ENCODE measurements at regions not wholly inside any gene's neighbourhood (a gene's known extent, or its start where the extent isn't known, plus 50 kb on each side); places are given as distances from the start of the nearest gene placed in this dataset.

DNA sequence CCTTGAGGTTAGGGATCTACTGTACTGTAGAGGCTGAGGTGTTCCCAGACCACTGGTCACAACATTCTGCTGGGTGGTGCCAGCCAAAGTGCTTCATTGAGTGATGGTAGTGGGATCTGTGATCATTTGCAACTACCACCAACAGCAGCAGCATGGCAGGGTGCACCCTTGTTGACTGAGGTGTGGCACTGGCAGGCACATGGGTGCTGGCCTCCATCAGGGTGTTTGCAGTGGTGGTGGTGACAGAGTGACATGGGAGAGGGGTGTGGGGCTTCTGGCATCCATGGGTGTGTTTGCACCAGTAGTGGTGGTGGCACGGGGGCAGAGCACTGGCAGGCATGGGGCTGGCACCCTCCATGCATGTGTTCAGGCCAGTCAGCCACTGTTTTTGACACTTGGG is 183.7 kb upstream of the LYPLAL1 start:
- H3K36me3 ChIP-seq (ENCODE audit: control insufficient read depth in 2 of 4, insufficient read depth in 4 of 4, low read length in 3 of 4), result no peaks in the 10 kb centered on the region
- H2AFZ ChIP-seq (ENCODE audit: low read length), result peak overlapping the region; percentile 44; the same call in 1 of the 2 replicates
- H2BK15ac ChIP-seq (ENCODE audit: low read length), result no peak overlapping the region
- WGBS, 2 experiments (ENCODE audit: extremely low coverage in 1 of 2, insufficient coverage in 1 of 2, insufficient read length in 1 of 2, insufficient replicate concordance in 2 of 2, low coverage in 1 of 2, low lambda C conversion rate in 2 of 2, missing lambda C conversion rate in 1 of 2), result 80% methylated on average over 1 of the region's 1 CpG; no CpG with 5 or more reads in 1 of the 2 experiments
- no peaks in the 10 kb centered on the region for H3K27me3 ChIP-seq (replicated peaks in 1 of 4; ENCODE audit: control insufficient read depth in 3 of 4, extremely low read depth in 1 of 4, insufficient read depth in 3 of 4, low read length in 3 of 4)
- no peaks in the 10 kb centered on the region for H3K4me1 ChIP-seq (replicated peaks in 1 of 4; ENCODE audit: control insufficient read depth in 3 of 4, insufficient read depth in 4 of 4, low read length in 3 of 4)
- H3K4me3 ChIP-seq (ENCODE audit: extremely low read depth in 1 of 4, insufficient read depth in 2 of 4, low read depth in 3 of 4, low read length in 4 of 4), result no peak overlapping the region
- H3K27ac ChIP-seq (ENCODE audit: low read depth, low read length), result no peak overlapping the region
- no peak overlapping the region for H2BK20ac ChIP-seq (ENCODE audit: low read length)
- no peak overlapping the region for H3K9ac ChIP-seq (replicated peaks in 1 of 4; ENCODE audit: extremely low read depth in 1 of 4, low read depth in 3 of 4, low read length in 3 of 4)
- H3K4ac ChIP-seq (replicated peaks; ENCODE audit: insufficient read length, low read depth, low read length), result no peak overlapping the region
- no peak overlapping the region for H2BK120ac ChIP-seq (replicated peaks; ENCODE audit: low read depth, low read length)
- DNase-seq (ENCODE audit: low read depth in 1 of 2, low spot score in 2 of 2) (no peak), FAIRE-seq (no peak)
- no peak overlapping the region for H3K56ac ChIP-seq (replicated peaks; ENCODE audit: insufficient read length, low read depth, low read length)
- H3K79me2 ChIP-seq (ENCODE audit: control insufficient read depth in 1 of 2, insufficient read depth in 2 of 2, low read length in 2 of 2), result no peaks in the 10 kb centered on the region
- no peak overlapping the region for H3K23ac ChIP-seq (ENCODE audit: insufficient read length)
- no peak overlapping the region; the same call in 1 of the 2 replicates for H4K8ac ChIP-seq (ENCODE audit: extremely low read depth, insufficient read depth, low read length)
- no peak overlapping the region for H4K91ac ChIP-seq (replicated peaks; ENCODE audit: insufficient read length, low read length)
- H2BK5ac ChIP-seq (ENCODE audit: low read depth, low read length), result no peak overlapping the region
- no peak overlapping the region for H2BK12ac ChIP-seq (ENCODE audit: low read depth, low read length)
- H3K18ac ChIP-seq (ENCODE audit: extremely low read depth, low read length), result no peak overlapping the region
- H2AK5ac ChIP-seq (ENCODE audit: low read depth, low read length), result no peak overlapping the region
- no peak overlapping the region for H4K5ac ChIP-seq (ENCODE audit: insufficient read length, low read depth, low read length)
- no peaks in the 10 kb centered on the region for H3K79me1 ChIP-seq (ENCODE audit: low read depth, low read length)
- ChIA-PET CTCF (ENCODE audit: partially characterized antibody) (no interaction called here), POLR2A (ENCODE audit: partially characterized antibody) (no interaction called here)
- H3K23me2 ChIP-seq (ENCODE audit: low read depth, low read length), result no peaks in the 10 kb centered on the region
- H3K9me3 ChIP-seq (ENCODE audit: insufficient read depth in 2 of 2, low read depth in 1 of 2, low read length in 1 of 2), result no peaks in the 10 kb centered on the region
- H4K20me1 ChIP-seq (replicated peaks in 1 of 2; ENCODE audit: control insufficient read depth in 1 of 2, insufficient read depth in 2 of 2, low read length in 2 of 2), result no peaks in the 10 kb centered on the region
- H3K14ac ChIP-seq (ENCODE audit: insufficient read length), result no peak overlapping the region
- no peak overlapping the region for H3K4me2 ChIP-seq (ENCODE audit: insufficient read depth in 1 of 2, low read depth in 2 of 2, low read length in 2 of 2)
- TF ChIP-seq POU5F1 (IDR thresholded peaks at IDR 0.05; ENCODE audit: low read depth, low read length) (no peak), RAD21 (IDR thresholded peaks at IDR 0.05 in 1 of 2, conservative IDR thresholded peaks at IDR 0.05 in 1 of 2; ENCODE audit: low read depth in 2 of 2, low read length in 2 of 2) (no peak), CEBPB (IDR thresholded peaks at IDR 0.05; ENCODE audit: low read depth, low read length) (no peak), SIRT6 (IDR thresholded peaks at IDR 0.05; ENCODE audit: low read length) (no peak), SP2 (IDR thresholded peaks at IDR 0.05; ENCODE audit: low read length) (no peak), FOSL1 (IDR thresholded peaks at IDR 0.05; ENCODE audit: insufficient read depth, low read depth, low read length) (no peak), CTBP2 (IDR thresholded peaks at IDR 0.05; ENCODE audit: borderline replicate concordance, insufficient read depth, insufficient read length, low read length) (no peak), BCL11A (IDR thresholded peaks at IDR 0.05; ENCODE audit: low read depth in 2 of 2, low read length in 2 of 2) (no peak), HDAC2 (IDR thresholded peaks at IDR 0.05; ENCODE audit: borderline replicate concordance in 1 of 2, low read depth in 2 of 2, low read length in 2 of 2) (no peak), EZH2 (IDR thresholded peaks at IDR 0.05; ENCODE audit: low read depth, low read length, severe bottlenecking) (no peak)
